ENCODE measurements at regions not wholly inside any gene's neighbourhood (a gene's known extent, or its start where the extent isn't known, plus 50 kb on each side); places are given as distances from the start of the nearest gene placed in this dataset.

- no peaks in the 10 kb centered on the region for H3K79me2 ChIP-seq (replicated peaks; ENCODE audit: insufficient read depth, low read length)
- H3K9me2 ChIP-seq (ENCODE audit: insufficient read depth, low read length): no peaks in the 10 kb centered on the region
- no peaks in the 10 kb centered on the region for H3F3A ChIP-seq (ENCODE audit: insufficient read depth, low read length, poor library complexity, severe bottlenecking)
- no peak overlapping the region for H3K9ac ChIP-seq (ENCODE audit: low read length)
- H3K27me3 ChIP-seq (ENCODE audit: insufficient read depth, low read depth, low read length): no peaks in the 10 kb centered on the region
- no peak for TF ChIP-seq MXI1 (conservative IDR thresholded peaks at IDR 0.05; ENCODE audit: poor library complexity, severe bottlenecking)
- TF ChIP-seq REST (IDR thresholded peaks at IDR 0.05; ENCODE audit: borderline replicate concordance): no peak
- no peak for TF ChIP-seq SMC3 (conservative IDR thresholded peaks at IDR 0.05; ENCODE audit: poor library complexity)
- TF ChIP-seq POLR2AphosphoS5 (IDR thresholded peaks at IDR 0.05): no peak
- no peak for TF ChIP-seq RAD21 (conservative IDR thresholded peaks at IDR 0.05)
- no peak for TF ChIP-seq TAF1 (IDR thresholded peaks at IDR 0.05; ENCODE audit: low read depth)
- no peak for TF ChIP-seq EZH2 (IDR thresholded peaks at IDR 0.05; ENCODE audit: borderline replicate concordance, insufficient read depth, low read length, poor library complexity, severe bottlenecking)
- no peak for TF ChIP-seq CTCF (IDR thresholded peaks at IDR 0.05; ENCODE audit: poor library complexity, severe bottlenecking)
- TF ChIP-seq EP300 (conservative IDR thresholded peaks at IDR 0.05; ENCODE audit: poor library complexity, severe bottlenecking): no peak
- H3K4me2 ChIP-seq (ENCODE audit: low read length): no peak overlapping the region
- H3K36me3 ChIP-seq (ENCODE audit: insufficient read depth, low read length): no peaks in the 10 kb centered on the region
- H3K27ac ChIP-seq (ENCODE audit: low read length): no peak overlapping the region
- no peak overlapping the region for H2AFZ ChIP-seq (ENCODE audit: low read depth, low read length)
- H3K4me3 ChIP-seq (ENCODE audit: low read length): no peak overlapping the region
- H4K20me1 ChIP-seq (ENCODE audit: insufficient read depth): no peaks in the 10 kb centered on the region
- H3K9me3 ChIP-seq (ENCODE audit: low read length): no peaks in the 10 kb centered on the region
Measured at GRCh38 chr1:60699325-60699724, 383.0 kb upstream of the NFIA start.

DNA sequence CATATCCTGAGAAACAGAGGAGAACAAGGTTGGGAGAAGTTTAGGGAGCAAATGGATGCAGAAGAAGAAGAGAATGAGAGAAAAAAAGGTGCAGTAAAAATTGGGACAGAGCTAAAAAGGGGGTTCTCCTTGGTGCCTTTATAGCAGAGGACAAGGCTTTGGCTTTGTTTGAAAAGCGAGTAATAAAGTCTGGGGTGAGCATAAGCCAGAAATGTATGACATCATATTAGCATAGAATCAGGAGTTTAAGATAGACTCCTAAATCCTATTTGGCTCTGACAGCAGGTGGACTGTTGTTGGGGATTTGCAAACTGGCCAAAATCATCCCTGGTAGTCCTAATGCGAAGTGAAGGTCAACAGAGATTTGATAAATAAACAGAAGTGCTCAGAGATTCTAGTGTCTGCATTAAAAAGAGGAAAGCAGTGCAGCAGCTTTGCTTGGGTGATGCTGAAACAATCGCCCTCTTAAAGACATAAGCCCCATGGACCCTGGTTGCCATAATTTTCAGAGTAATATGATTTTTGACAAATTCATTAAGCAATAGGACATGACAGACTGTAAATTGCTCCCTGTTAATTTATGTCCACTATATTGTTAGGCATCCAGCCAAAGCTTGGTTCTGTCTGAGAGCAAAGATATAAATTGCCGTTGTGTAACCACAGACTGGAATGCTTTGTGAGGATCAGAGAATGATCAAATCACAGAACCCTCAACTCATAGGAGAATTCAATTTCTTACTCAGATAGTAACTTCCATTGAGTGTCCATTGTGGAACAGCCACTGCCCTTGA lies 385.0 kb upstream of the NFIA start:
- no peak overlapping the region for H2AFZ ChIP-seq (ENCODE audit: low read depth, low read length)
- H3K36me3 ChIP-seq (ENCODE audit: insufficient read depth, low read length): no peaks in the 10 kb centered on the region
- no peaks in the 10 kb centered on the region for H4K20me1 ChIP-seq (ENCODE audit: insufficient read depth)
- no peak for TF ChIP-seq EP300 (conservative IDR thresholded peaks at IDR 0.05; ENCODE audit: poor library complexity, severe bottlenecking)
- TF ChIP-seq CTCF (IDR thresholded peaks at IDR 0.05; ENCODE audit: poor library complexity, severe bottlenecking): no peak
- TF ChIP-seq REST (IDR thresholded peaks at IDR 0.05; ENCODE audit: borderline replicate concordance): no peak
- no peak for TF ChIP-seq SMC3 (conservative IDR thresholded peaks at IDR 0.05; ENCODE audit: poor library complexity)
- no peak overlapping the region for H3K27ac ChIP-seq (ENCODE audit: low read length)
- H3K79me2 ChIP-seq (replicated peaks; ENCODE audit: insufficient read depth, low read length): no peaks in the 10 kb centered on the region
- H3K27me3 ChIP-seq (ENCODE audit: insufficient read depth, low read depth, low read length): no peaks in the 10 kb centered on the region
- no peak overlapping the region for H3K4me3 ChIP-seq (ENCODE audit: low read length)
- H3K9ac ChIP-seq (ENCODE audit: low read length): no peak overlapping the region
- H3K4me2 ChIP-seq (ENCODE audit: low read length): no peak overlapping the region
- no peaks in the 10 kb centered on the region for H3K9me2 ChIP-seq (ENCODE audit: insufficient read depth, low read length)
- no peaks in the 10 kb centered on the region for H3K9me3 ChIP-seq (ENCODE audit: low read length)
- H3F3A ChIP-seq (ENCODE audit: insufficient read depth, low read length, poor library complexity, severe bottlenecking): no peaks in the 10 kb centered on the region
